ENCODE measurements at regions not wholly inside any gene's neighbourhood (a gene's known extent, or its start where the extent isn't known, plus 50 kb on each side); places are given as distances from the start of the nearest gene placed in this dataset.

GRCh38 chr10:117927332-117927731 is 119.4 kb downstream of the RAB11FIP2 start:
- CTCF ChIA-PET (ENCODE audit: partially characterized antibody), result no interaction called here
- no peak for FAIRE-seq
- no peak overlapping the region for H3K4ac ChIP-seq (replicated peaks; ENCODE audit: insufficient read length, low read depth, low read length)

More at GRCh38 chr10:117927332-117927731, 119.4 kb downstream of the RAB11FIP2 start:
- H4K5ac ChIP-seq (ENCODE audit: insufficient read length, low read depth, low read length), result no peak overlapping the region
- H3K79me2 ChIP-seq (ENCODE audit: control insufficient read depth in 1 of 2, insufficient read depth in 2 of 2, low read length in 2 of 2), result no peaks in the 10 kb centered on the region; a peak in 1 of 4 replicates
- no peaks in the 10 kb centered on the region for H3K79me1 ChIP-seq (ENCODE audit: low read depth, low read length)
- no peak overlapping the region for H4K8ac ChIP-seq (ENCODE audit: extremely low read depth, insufficient read depth, low read length)
- DNase-seq (ENCODE audit: low read depth in 1 of 2, low spot score in 2 of 2), result no peak
- no peaks in the 10 kb centered on the region for H3K27me3 ChIP-seq (replicated peaks in 1 of 4; ENCODE audit: control insufficient read depth in 3 of 4, extremely low read depth in 1 of 4, insufficient read depth in 3 of 4, low read length in 3 of 4)
- H3K14ac ChIP-seq (ENCODE audit: insufficient read length), result no peak overlapping the region
- 72% methylated on average over 1 of the region's 1 CpG; no CpG with 5 or more reads in 1 of the 2 experiments for WGBS, 2 experiments (ENCODE audit: extremely low coverage in 1 of 2, insufficient coverage in 1 of 2, insufficient read length in 1 of 2, insufficient replicate concordance in 2 of 2, low coverage in 1 of 2, low lambda C conversion rate in 2 of 2, missing lambda C conversion rate in 1 of 2)
- no peaks in the 10 kb centered on the region for H3K36me3 ChIP-seq (ENCODE audit: control insufficient read depth in 2 of 4, insufficient read depth in 4 of 4, low read length in 3 of 4)
- H2BK12ac ChIP-seq (ENCODE audit: low read depth, low read length), result no peak overlapping the region
- no peak overlapping the region for H2BK20ac ChIP-seq (ENCODE audit: low read length)
- no peak overlapping the region for H2AK5ac ChIP-seq (ENCODE audit: low read depth, low read length)
- no peak overlapping the region for H3K27ac ChIP-seq (ENCODE audit: low read depth, low read length)
- H3K23ac ChIP-seq (ENCODE audit: insufficient read length), result no peak overlapping the region
- POLR2A ChIA-PET (ENCODE audit: partially characterized antibody), result no interaction called here
- peaks cover 2% of the 10 kb centered on the region; the same call in 1 of the 2 replicates for H3K23me2 ChIP-seq (ENCODE audit: low read depth, low read length)
- H3K4me3 ChIP-seq (ENCODE audit: extremely low read depth in 1 of 4, insufficient read depth in 2 of 4, low read depth in 3 of 4, low read length in 4 of 4), result no peak overlapping the region
- H3K56ac ChIP-seq (replicated peaks; ENCODE audit: insufficient read length, low read depth, low read length), result no peak overlapping the region
- TF ChIP-seq TCF12 (IDR thresholded peaks at IDR 0.05; ENCODE audit: low read depth, low read length) (no peak), ZNF274 (IDR thresholded peaks at IDR 0.05; ENCODE audit: borderline replicate concordance, extremely low read depth, low read length) (no peak)
- H2AFZ ChIP-seq (ENCODE audit: low read length), result 0 out of 2 replicates have a peak overlapping the region, but pooled peaks have one; percentile 35
- no peak overlapping the region for H3K18ac ChIP-seq (ENCODE audit: extremely low read depth, low read length)
- no peak overlapping the region for H2BK120ac ChIP-seq (replicated peaks; ENCODE audit: low read depth, low read length)
- H3K9ac ChIP-seq (replicated peaks in 1 of 4; ENCODE audit: extremely low read depth in 1 of 4, low read depth in 3 of 4, low read length in 3 of 4), result no peak overlapping the region
- H4K91ac ChIP-seq (replicated peaks; ENCODE audit: insufficient read length, low read length), result no peak overlapping the region
- no peak overlapping the region for H3K4me2 ChIP-seq (ENCODE audit: insufficient read depth in 1 of 2, low read depth in 2 of 2, low read length in 2 of 2)
- peaks cover 2 to 5% of the 10 kb centered on the region in 2 experiments; a peak in 1 of 4 replicates for H3K9me3 ChIP-seq (ENCODE audit: insufficient read depth in 2 of 2, low read depth in 1 of 2, low read length in 1 of 2)
- H2BK15ac ChIP-seq (ENCODE audit: low read length), result no peak overlapping the region
- H2BK5ac ChIP-seq (ENCODE audit: low read depth, low read length), result no peak overlapping the region
- H3K4me1 ChIP-seq (replicated peaks in 1 of 4; ENCODE audit: control insufficient read depth in 3 of 4, insufficient read depth in 4 of 4, low read length in 3 of 4), result peaks cover 2 to 7% (median 4%) of the 10 kb centered on the region in 4 experiments; a peak in 4 of 7 replicates
- no peaks in the 10 kb centered on the region for H4K20me1 ChIP-seq (replicated peaks in 1 of 2; ENCODE audit: control insufficient read depth in 1 of 2, insufficient read depth in 2 of 2, low read length in 2 of 2)

Measured in H1 (cell line).